GM21619 (cell line): ENCODE measurements at regions not wholly inside any gene's neighbourhood (a gene's known extent, or its start where the extent isn't known, plus 50 kb on each side); places are given as distances from the start of the nearest gene placed in this dataset.
"Not testable (repeated sequence)": the region's sequence is repeated elsewhere in the genome, so short reads cannot be mapped to it uniquely, and the experiment has no call there.

ENCODE experiments used
- ATAC-seq: cut with Tn5 transposase; IDR thresholded peaks from one replicate; pipeline ENCODE4 v1.9.1; 2021; ENCODE audit not compliant: unreplicated experiment

- no peak for ATAC-seq
These were observed 78.7 kb upstream of the SMIM23 start for GRCh38 chr5:171706736-171707441.

- no peak for ATAC-seq
These were observed 78.2 kb upstream of the SMIM23 start for GRCh38 chr5:171707442-171707792.

GRCh38 chr5:171709930-171710329 lies 75.7 kb upstream of the SMIM23 start:
- no peak for ATAC-seq

DNA sequence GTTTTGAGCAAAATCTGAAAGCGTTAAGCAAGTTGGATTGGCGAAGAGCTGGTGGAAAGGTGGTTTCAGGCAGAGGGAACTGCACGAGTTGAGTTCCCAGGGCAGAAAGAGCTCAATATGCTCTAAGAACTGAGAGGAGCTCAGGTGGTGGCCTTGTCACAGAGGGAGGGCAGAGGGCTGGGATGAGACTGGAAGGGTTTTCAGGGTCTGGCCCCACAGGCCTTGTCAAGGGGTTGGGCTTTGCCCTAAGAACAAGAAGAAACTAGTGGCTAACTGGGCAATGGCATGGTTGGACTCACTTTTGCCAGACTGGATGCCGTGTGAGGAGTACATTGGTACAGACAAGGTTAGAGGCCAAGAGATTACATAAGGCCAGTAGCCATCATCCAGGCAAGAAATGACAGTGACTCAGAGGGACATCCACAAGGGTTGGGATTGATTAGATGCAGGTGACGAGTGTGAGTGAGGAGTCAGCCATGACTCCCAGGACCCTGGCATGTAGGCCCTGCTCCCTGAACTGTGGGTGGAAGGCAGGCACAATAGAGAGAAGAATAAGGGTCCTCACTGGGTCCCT lies 75.1 kb upstream of the SMIM23 start:
- no peak for ATAC-seq

DNA sequence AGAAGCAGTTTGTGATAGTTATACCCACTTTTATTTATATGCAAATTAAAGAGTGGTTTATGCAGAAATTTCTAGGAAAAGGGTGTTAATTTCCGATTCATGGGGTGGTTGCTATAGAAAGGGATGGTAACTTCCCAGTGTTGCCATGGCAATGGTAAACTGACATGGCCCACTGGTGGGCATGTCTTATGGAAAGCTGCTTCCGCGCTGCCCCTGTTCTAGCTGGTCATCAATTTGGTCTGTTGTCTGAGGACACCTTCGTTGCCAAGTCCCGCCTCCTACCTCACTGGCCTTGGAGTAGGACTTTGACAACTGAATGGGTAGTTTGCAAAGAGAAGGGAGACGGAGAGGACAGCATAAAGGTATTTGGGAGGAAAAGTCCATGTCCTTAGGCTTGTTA lies 74.0 kb upstream of the SMIM23 start:
- ATAC-seq: no peak

- no peak for ATAC-seq
These were observed 73.0 kb upstream of the SMIM23 start for GRCh38 chr5:171712616-171713015.

DNA sequence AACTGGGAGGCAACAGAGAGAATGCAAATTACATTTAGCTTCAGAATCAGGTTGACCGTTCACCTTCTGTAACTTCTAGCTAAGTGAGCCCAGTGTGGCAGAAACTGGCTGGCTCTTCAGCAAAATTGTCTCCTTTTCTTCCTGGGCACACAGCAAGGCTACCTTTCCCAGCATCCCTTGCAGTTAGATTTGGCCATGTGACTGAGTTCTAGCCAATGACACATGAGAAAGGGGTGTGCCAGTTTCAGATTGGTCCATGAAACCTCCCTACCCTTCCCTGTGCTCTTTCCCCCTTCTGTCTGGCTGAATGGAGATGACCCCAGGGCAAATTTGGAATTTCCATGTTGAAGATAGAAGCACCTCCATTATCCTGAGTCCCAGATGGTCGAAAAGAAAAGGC lies 72.5 kb upstream of the SMIM23 start:
- ATAC-seq: no peak

GRCh38 chr5:171714261-171714660 lies 71.4 kb upstream of the SMIM23 start:
- no peak for ATAC-seq

DNA sequence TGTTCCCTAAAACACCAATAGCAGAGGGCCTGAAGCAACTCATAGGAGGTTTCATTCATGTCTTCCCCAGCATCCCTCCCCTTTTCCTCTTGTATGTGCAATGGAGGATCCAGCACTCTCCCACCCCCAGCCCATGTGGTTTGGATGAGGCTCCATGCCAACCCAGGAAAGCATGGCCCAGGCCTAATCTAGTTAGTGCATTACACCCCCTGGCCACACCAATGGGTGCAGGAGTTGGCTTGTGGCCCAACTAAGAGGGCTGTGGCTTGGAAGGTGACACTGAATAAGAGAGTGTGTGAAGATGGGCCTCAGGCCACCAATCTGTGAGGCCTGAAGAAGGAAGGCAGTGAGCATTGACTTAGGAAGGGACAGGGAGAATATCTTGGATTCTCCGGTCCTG lies 70.8 kb upstream of the SMIM23 start:
- ATAC-seq: no peak

DNA sequence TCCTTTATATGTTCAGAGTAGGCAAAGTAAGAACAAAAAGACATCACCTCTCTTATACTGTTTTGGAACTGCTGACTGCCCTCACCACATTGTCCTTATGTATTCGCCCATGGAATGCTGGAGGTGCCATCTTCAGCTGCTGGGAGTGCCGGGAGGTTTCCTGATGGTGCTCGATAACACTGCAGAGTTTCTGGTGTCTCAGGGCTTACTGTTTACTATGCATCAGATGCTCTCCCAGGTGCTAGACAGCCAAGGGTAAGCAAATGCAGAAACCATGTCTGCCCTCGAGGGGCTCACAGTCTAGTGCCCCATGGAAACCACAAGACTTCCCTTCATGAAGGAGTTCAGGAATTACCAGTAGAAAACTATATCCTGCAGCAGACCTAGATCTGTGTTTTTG lies 70.1 kb upstream of the SMIM23 start:
- no peak for ATAC-seq

GRCh38 chr5:171720086-171720485 lies 65.5 kb upstream of the SMIM23 start:
- no peak for ATAC-seq

DNA sequence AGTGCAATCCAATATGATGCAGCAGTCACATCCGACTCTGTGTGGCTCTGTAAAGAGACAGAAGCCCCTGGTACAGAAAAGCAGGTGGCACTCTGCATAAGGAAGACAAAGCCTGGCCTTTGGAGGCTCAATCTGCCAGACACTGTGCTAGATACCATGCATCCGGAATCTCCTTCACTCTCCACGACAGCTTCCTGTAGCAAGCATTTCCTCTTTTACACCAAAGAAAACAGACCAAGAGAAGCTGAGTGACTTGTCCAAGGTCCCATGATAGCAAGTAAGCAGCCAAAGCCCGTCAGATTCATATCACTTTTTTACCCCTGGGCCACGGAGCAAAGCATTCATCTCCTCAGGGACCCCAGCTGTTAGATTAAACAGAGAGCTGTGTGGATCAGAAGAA lies 64.2 kb upstream of the SMIM23 start:
- no peak for ATAC-seq

- ATAC-seq: no peak
These were observed 61.0 kb upstream of the SMIM23 start for GRCh38 chr5:171724468-171725204.

DNA sequence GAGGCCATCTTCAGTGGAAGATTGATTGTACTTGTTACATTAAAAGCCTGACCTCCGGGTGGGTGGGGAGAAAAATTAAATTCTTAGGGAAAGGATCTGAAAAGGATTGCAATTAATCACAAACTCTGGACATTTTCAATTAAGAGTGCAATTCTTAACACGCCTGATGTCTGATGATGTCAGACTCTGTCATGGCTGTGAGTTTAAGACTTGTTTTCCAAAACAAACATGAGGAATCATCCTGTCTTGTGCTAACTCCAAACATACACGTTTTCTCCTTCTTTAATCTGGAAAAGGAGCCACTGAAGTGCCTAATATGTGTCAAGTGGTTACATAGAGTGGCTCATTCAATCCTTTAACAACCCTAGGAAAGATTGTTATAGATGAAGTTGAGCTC lies 60.4 kb upstream of the SMIM23 start:
- no peak for ATAC-seq

DNA sequence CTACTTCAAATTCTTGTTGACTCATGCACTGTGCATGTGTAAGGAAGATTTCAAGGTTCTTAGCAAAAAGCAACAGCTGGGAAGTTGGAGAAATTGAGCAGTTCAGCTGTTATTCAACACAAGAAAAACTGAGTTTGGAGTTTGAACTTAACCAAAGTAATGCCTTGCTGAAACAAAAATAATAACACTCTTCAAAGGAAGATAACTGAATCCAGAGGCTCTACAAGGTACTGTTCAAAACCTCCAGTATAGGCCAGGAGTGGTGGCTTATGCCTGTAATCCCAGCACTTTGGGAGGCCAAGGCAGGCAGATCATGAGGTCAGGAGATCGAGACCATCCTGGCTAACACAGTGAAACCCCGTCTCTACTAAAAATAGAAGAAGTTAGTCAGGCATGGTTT lies 58.8 kb upstream of the SMIM23 start:
- not testable (repeated sequence) for ATAC-seq

DNA sequence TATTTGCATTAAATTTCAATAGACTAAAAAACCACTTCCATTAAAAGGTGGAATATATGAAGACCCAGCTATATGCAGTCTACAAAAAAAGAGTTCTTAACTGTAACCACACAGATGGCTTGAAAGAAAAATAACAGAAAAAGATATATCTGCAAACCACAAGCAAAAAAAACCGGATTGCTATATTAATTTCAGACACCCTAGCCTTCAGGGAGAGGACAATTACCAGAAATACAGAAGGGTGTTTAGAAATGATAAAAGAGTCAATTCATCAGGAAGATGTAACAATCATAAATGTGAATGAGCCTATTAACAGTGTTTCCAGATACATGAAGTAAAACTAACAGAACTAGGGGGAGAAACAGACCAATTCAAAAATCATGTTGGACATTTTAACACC lies 56.9 kb upstream of the SMIM23 start:
- no peak for ATAC-seq
